Activated naive CD8-positive, alpha-beta T cell (primary cell): ENCODE measurements at regions not wholly inside any gene's neighbourhood (a gene's known extent, or its start where the extent isn't known, plus 50 kb on each side); places are given as distances from the start of the nearest gene placed in this dataset.

Source experiments
- H3K27ac Mint-ChIP-seq: one replicate; pipeline ENCODE4 v1.8.0; 2021; ENCODE audit warnings: mixed read lengths
- H3K27me3 Mint-ChIP-seq: one replicate; pipeline ENCODE4 v1.8.0; 2021; ENCODE audit warnings: mixed read lengths
- H3K36me3 Mint-ChIP-seq: one replicate; pipeline ENCODE4 v1.8.0; 2021; ENCODE audit warnings: mixed read lengths
- H3K4me1 Mint-ChIP-seq: one replicate; pipeline ENCODE4 v1.8.0; 2021; ENCODE audit warnings: low read depth, mixed read lengths
- H3K4me3 Mint-ChIP-seq: one replicate; pipeline ENCODE4 v1.8.0; 2021; ENCODE audit warnings: mild to moderate bottlenecking, mixed read lengths
- H3K9me3 Mint-ChIP-seq: one replicate; pipeline ENCODE4 v1.8.0; 2021; ENCODE audit warnings: low read depth, mixed read lengths

GRCh38 chr18:73880387-73880786 lies 267.2 kb downstream of the FBXO15 start:
- Mint-ChIP-seq H3K4me3 (no peak overlapping the region), H3K27me3 (no peaks in the 10 kb centered on the region), H3K27ac (no peak overlapping the region), H3K4me1 (no peaks in the 10 kb centered on the region), H3K36me3 (no peaks in the 10 kb centered on the region), H3K9me3 (no peaks in the 10 kb centered on the region)

- Mint-ChIP-seq H3K36me3 (no peaks in the 10 kb centered on the region), H3K9me3 (no peaks in the 10 kb centered on the region), H3K4me1 (no peaks in the 10 kb centered on the region), H3K27me3 (no peaks in the 10 kb centered on the region), H3K4me3 (no peak overlapping the region), H3K27ac (no peak overlapping the region)
Observed at GRCh38 chr18:73879766-73880165, 267.9 kb downstream of the FBXO15 start.

DNA sequence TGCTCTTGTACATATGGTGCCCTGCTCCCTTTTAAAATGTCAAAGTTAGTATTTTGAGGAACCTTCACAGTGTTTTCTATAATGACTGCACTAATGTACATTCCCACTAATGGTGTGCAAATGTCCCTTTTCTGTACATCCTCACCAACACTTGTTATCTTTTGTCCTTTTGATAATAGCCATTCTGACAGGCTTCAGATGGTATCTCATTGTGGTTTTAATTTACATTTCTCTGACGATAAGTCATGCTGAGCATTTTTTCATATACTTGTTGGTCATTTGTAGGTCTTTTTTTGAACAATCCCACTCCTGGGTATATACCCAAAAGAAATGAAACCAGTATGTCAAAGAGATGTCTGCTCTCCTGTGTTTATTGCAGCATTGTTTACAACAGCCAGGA lies 268.3 kb downstream of the FBXO15 start:
- H3K27ac Mint-ChIP-seq, result no peak overlapping the region
- H3K9me3 Mint-ChIP-seq, result no peaks in the 10 kb centered on the region
- no peaks in the 10 kb centered on the region for H3K36me3 Mint-ChIP-seq
- no peaks in the 10 kb centered on the region for H3K4me1 Mint-ChIP-seq
- H3K27me3 Mint-ChIP-seq, result no peaks in the 10 kb centered on the region
- no peak overlapping the region for H3K4me3 Mint-ChIP-seq

DNA sequence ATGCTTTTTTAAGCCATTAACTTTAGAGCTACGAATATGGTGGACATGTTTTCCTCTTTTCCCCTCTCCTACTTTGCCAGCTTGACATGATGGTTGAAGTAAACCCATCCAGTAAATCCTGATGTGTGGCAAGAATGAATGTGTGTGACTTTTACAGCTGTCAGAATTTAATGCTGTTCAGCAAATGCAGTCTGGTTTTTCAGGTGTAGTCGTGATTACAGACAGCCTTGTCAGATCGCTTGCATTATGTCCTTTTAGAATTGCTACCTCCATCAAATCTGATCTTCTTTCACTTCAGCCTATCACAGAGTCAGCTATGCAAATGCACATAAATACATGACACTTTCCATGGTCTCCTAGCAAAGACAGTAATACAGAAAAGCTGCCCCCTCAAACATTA lies 278.5 kb downstream of the FBXO15 start:
- Mint-ChIP-seq H3K9me3 (no peaks in the 10 kb centered on the region), H3K36me3 (no peaks in the 10 kb centered on the region), H3K4me1 (no peaks in the 10 kb centered on the region), H3K27me3 (peaks cover 2% of the 10 kb centered on the region), H3K4me3 (no peak overlapping the region), H3K27ac (no peak overlapping the region)

DNA sequence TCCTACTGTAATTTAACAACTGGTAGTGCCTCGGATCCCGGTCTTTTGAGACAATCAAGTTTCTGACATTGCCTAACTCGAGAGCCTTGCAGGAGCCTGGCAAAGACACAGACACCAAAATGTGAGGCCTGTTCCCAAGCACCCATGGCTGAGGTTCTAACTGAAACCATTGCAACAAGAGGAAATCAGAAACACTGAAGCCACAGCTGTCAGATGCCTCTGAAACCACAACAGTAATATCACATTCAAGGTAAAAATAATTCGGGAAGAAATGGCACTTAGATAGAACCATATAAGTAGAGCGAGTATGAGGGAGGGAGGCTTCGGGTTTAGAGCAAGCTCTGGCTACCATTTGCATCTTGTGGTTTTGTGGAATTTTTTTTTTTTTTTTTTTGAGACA lies 285.9 kb downstream of the FBXO15 start:
- H3K9me3 Mint-ChIP-seq, result no peaks in the 10 kb centered on the region
- H3K27ac Mint-ChIP-seq, result no peak overlapping the region
- no peak overlapping the region for H3K4me3 Mint-ChIP-seq
- no peaks in the 10 kb centered on the region for H3K36me3 Mint-ChIP-seq
- H3K27me3 Mint-ChIP-seq, result no peaks in the 10 kb centered on the region
- peaks cover 3% of the 10 kb centered on the region for H3K4me1 Mint-ChIP-seq

GRCh38 chr18:73859837-73860397 lies 287.7 kb downstream of the FBXO15 start:
- H3K27ac Mint-ChIP-seq, result no peak overlapping the region

GRCh38 chr18:73852789-73853549 lies 294.7 kb downstream of the FBXO15 start:
- H3K36me3 Mint-ChIP-seq, result no peaks in the 10 kb centered on the region
- no peak overlapping the region for H3K4me3 Mint-ChIP-seq
- no peak overlapping the region for H3K27ac Mint-ChIP-seq
- no peaks in the 10 kb centered on the region for H3K27me3 Mint-ChIP-seq
- H3K9me3 Mint-ChIP-seq, result no peaks in the 10 kb centered on the region
- H3K4me1 Mint-ChIP-seq, result no peaks in the 10 kb centered on the region

More at GRCh38 chr18:73859837-73860397, 287.7 kb downstream of the FBXO15 start:
- Mint-ChIP-seq H3K27me3 (no peaks in the 10 kb centered on the region), H3K36me3 (no peaks in the 10 kb centered on the region), H3K4me1 (peaks cover 3% of the 10 kb centered on the region), H3K4me3 (no peak overlapping the region), H3K9me3 (no peaks in the 10 kb centered on the region)

GRCh38 chr18:73850782-73851181 lies 296.9 kb downstream of the FBXO15 start:
- H3K4me1 Mint-ChIP-seq, result no peaks in the 10 kb centered on the region
- H3K9me3 Mint-ChIP-seq, result no peaks in the 10 kb centered on the region
- no peaks in the 10 kb centered on the region for H3K27me3 Mint-ChIP-seq
- H3K27ac Mint-ChIP-seq, result no peak overlapping the region
- H3K36me3 Mint-ChIP-seq, result no peaks in the 10 kb centered on the region
- H3K4me3 Mint-ChIP-seq, result no peak overlapping the region

GRCh38 chr18:73848656-73849055 lies 299.0 kb downstream of the FBXO15 start:
- H3K4me1 Mint-ChIP-seq, result no peaks in the 10 kb centered on the region
- no peak overlapping the region for H3K27ac Mint-ChIP-seq
- no peaks in the 10 kb centered on the region for H3K9me3 Mint-ChIP-seq
- H3K4me3 Mint-ChIP-seq, result no peak overlapping the region
- H3K27me3 Mint-ChIP-seq, result no peaks in the 10 kb centered on the region
- no peaks in the 10 kb centered on the region for H3K36me3 Mint-ChIP-seq

GRCh38 chr18:73843455-73843854 lies 304.2 kb downstream of the FBXO15 start:
- no peaks in the 10 kb centered on the region for H3K36me3 Mint-ChIP-seq
- H3K4me1 Mint-ChIP-seq, result peaks cover 6% of the 10 kb centered on the region
- H3K27ac Mint-ChIP-seq, result no peak overlapping the region
- no peaks in the 10 kb centered on the region for H3K9me3 Mint-ChIP-seq
- no peak overlapping the region for H3K4me3 Mint-ChIP-seq
- no peaks in the 10 kb centered on the region for H3K27me3 Mint-ChIP-seq

GRCh38 chr18:73842795-73843394 lies 304.7 kb downstream of the FBXO15 start:
- H3K27ac Mint-ChIP-seq, result no peak overlapping the region
- H3K27me3 Mint-ChIP-seq, result no peaks in the 10 kb centered on the region
- H3K4me3 Mint-ChIP-seq, result peak overlapping the region; percentile 73
- H3K9me3 Mint-ChIP-seq, result no peaks in the 10 kb centered on the region
- peaks cover 6% of the 10 kb centered on the region for H3K4me1 Mint-ChIP-seq
- H3K36me3 Mint-ChIP-seq, result no peaks in the 10 kb centered on the region

DNA sequence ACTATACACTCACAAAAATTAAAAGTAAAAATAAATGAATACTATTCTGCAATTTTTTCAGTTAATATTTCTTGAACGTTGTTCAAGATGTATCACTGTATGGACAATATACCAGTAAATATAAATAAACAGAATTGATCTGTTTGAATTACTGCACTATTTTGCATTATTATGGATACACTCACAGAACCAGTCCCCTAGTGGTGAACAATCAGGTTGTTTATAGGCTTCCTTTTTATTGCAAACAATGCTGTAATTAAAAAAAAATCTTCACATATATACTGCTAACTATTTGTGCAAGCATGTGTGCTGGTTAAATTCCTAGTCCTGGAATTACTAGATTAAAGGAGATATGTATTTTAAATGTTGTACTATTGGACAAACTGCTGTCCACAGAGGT lies 306.0 kb downstream of the FBXO15 start:
- Mint-ChIP-seq H3K36me3 (no peaks in the 10 kb centered on the region), H3K4me1 (peaks cover 6% of the 10 kb centered on the region), H3K9me3 (no peaks in the 10 kb centered on the region), H3K27ac (no peak overlapping the region), H3K4me3 (no peak overlapping the region), H3K27me3 (no peaks in the 10 kb centered on the region)

- Mint-ChIP-seq H3K27me3 (no peaks in the 10 kb centered on the region), H3K27ac (no peak overlapping the region), H3K4me3 (no peak overlapping the region), H3K4me1 (peaks cover 6% of the 10 kb centered on the region), H3K36me3 (no peaks in the 10 kb centered on the region), H3K9me3 (no peaks in the 10 kb centered on the region)
Observed at GRCh38 chr18:73840319-73840945, 307.2 kb downstream of the FBXO15 start.

DNA sequence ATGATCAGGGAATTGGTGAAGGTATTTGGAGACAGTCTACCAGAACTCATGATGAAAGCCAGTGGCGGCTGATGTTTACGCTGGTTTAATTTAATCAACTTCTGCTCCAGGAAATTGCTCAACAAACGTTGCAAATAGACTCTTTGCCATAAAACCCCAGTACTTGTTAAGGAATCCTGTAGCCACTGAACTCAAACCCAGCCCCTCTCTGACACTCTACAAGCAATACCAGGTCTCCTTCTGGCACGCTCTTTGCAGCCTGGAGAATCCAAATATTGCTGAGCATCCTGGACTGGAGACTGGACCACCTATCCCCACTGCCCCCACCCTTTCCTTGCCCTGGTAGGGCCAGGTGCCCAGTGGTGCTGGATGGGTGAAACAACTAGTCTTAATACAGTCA lies 308.2 kb downstream of the FBXO15 start:
- Mint-ChIP-seq H3K4me1 (peaks cover 6% of the 10 kb centered on the region), H3K36me3 (no peaks in the 10 kb centered on the region), H3K27ac (no peak overlapping the region), H3K9me3 (no peaks in the 10 kb centered on the region), H3K27me3 (no peaks in the 10 kb centered on the region), H3K4me3 (no peak overlapping the region)

DNA sequence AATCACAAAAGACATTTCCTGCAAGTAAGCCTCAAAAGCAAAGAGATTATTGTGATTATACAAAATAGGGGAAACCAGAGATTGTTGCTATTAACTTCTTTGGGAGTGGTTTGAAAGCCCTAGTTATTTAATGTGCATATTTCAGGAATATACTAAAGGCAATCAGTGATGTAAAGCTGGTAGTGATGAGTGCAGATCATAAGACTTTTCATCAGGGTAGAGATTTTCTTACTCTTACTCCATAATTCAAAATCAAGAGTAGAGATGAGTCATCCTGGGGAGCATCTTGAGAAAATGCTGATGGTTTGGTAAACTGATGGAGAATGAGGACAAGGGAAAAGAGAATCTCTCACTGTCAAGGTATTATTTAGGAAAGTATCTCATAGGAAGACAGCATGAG lies 309.5 kb downstream of the FBXO15 start:
- Mint-ChIP-seq H3K4me1 (peaks cover 6% of the 10 kb centered on the region), H3K27ac (no peak overlapping the region), H3K9me3 (no peaks in the 10 kb centered on the region), H3K27me3 (no peaks in the 10 kb centered on the region), H3K4me3 (no peak overlapping the region), H3K36me3 (no peaks in the 10 kb centered on the region)
